ENCODE measurements at regions not wholly inside any gene's neighbourhood (a gene's known extent, or its start where the extent isn't known, plus 50 kb on each side); places are given as distances from the start of the nearest gene placed in this dataset.

- no peak for TF ChIP-seq CTCF (IDR thresholded peaks at IDR 0.05)
- no peak for TF ChIP-seq POLR2A (IDR thresholded peaks at IDR 0.05)
Measured at GRCh38 chr16:54813778-54814177, 116.9 kb upstream of the IRX5 start.
